A673 (cell line): ENCODE measurements at regions not wholly inside any gene's neighbourhood (a gene's known extent, or its start where the extent isn't known, plus 50 kb on each side); places are given as distances from the start of the nearest gene placed in this dataset.

Source experiments
- CTCF ChIP-seq: fragments of 300-800, 200-600 bp; sonication (generic); conservative IDR thresholded peaks from 2 replicates; pipeline ENCODE4 v1.5.1; 2017; ENCODE audit warnings: low read depth, mild to moderate bottlenecking, antibody characterized with exemption, low read length, moderate library complexity, mixed read lengths
- EZH2 ChIP-seq: fragments of 200-600 bp; sonication (generic); IDR thresholded peaks from 2 replicates; pipeline ENCODE4 v1.6.1; 2017; ENCODE audit warnings: borderline replicate concordance, low read depth, mild to moderate bottlenecking, mixed read lengths, antibody characterized with exemption, low read length; ENCODE audit not compliant: poor library complexity, severe bottlenecking

GRCh38 chr5:2227433-2227832, 344.7 kb upstream of the IRX4 start:
- TF ChIP-seq CTCF (no peak), EZH2 (no peak)
